HG03378 (cell line): ENCODE measurements at regions not wholly inside any gene's neighbourhood (a gene's known extent, or its start where the extent isn't known, plus 50 kb on each side); places are given as distances from the start of the nearest gene placed in this dataset.

Experiments
- ATAC-seq: cut with Tn5 transposase; IDR thresholded peaks from one replicate; pipeline ENCODE4 v1.9.1; 2021; ENCODE audit warnings: mild to moderate bottlenecking, moderate library complexity; ENCODE audit not compliant: unreplicated experiment

GRCh38 chr9:12463641-12464040 lies 229.5 kb upstream of the TYRP1 start:
- no peak for ATAC-seq

- no peak for ATAC-seq
Measured at GRCh38 chr9:12464400-12464799, 228.8 kb upstream of the TYRP1 start.

DNA sequence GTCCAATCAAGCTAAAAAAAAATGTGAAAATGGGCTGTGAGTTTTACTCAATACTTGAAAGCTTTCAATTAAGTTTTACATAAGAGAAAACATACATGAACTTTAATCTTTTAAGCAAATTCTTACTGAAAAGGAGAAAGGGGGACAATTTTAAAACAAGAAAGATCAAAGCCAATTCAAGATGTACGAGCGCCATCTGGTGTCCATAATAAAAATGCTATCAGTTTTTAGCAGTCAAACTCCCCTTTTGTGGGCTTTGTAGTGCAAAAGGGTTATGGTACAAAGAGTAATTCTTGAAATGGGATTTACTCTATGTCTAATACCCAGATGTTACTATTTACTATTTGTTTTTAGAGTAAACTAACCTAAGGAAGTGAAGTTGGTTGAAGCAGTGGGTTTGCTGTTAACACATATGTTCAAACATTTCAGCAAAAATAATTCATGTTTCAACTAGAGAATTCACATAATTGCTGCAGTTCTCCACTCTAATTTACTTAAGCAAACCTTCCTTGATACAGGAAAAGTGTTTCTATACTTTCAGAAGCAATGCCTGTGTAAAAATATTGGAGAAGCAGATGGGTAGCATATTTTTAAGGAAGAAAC lies 228.2 kb upstream of the TYRP1 start:
- no peak for ATAC-seq

DNA sequence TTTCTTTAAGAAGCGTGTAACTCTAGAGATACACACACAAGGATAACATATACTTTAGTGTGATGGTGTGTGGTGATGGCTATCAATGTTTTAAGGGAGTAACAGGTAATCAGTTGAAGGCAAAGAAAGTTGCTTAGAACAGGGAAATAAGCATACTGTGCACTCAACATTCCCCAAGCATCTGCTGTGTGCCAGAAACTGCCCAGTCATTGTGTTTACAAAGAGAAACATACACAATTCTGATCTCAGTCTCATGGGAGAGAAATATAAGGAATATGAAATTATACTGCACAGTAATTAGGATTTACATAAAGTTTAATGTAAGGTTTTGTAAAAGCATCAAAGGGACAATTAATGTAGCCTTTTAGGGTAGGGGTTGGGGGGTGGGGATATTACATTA lies 224.1 kb upstream of the TYRP1 start:
- no peak for ATAC-seq

GRCh38 chr9:12494411-12494810 lies 198.8 kb upstream of the TYRP1 start:
- ATAC-seq, result no peak

DNA sequence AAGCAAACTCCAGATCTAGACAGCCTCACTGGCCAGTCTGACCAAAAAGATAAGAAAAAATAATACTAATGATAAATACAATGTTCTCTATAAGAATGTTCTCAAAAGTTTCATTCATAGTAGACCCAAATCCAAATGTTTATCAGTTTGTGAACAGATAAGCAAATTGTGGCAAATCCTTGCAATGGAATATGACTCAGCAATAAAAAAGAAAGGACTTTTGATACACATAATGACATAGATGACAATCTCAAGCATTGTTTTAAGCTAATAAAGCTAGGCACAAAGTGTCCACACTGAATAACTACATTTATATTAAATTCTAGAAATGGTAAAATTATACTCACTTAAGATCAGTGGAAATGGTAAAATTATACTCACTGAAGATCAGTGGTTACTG lies 195.4 kb upstream of the TYRP1 start:
- no peak for ATAC-seq

DNA sequence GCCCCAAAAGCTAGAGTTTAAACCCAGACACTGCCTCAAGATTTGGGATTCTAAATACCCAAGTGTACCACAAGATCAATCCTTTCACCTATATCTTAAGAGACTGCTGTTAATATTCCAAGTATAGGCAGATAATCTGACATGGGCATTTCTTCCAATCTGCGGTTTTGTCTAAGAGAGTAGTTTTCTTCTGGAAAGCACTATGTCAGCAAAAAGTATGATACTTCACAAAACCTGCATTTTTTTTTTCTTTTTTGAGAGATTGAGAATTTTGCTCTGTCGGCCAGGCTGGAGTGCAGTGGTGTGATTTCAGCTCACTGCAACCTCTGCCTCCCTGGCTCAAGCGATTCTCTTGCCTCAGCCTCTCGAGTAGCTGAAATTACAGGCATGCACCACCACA lies 190.7 kb upstream of the TYRP1 start:
- ATAC-seq, result no peak

GRCh38 chr9:12503606-12504122 lies 189.5 kb upstream of the TYRP1 start:
- no peak for ATAC-seq

GRCh38 chr9:12510551-12510950 lies 182.6 kb upstream of the TYRP1 start:
- no peak for ATAC-seq

GRCh38 chr9:12511726-12512125 lies 181.5 kb upstream of the TYRP1 start:
- no peak for ATAC-seq

- ATAC-seq, result no peak
Measured at GRCh38 chr9:12516031-12516430, 177.2 kb upstream of the TYRP1 start.

- ATAC-seq, result no peak
Measured at GRCh38 chr9:12516573-12516972, 176.6 kb upstream of the TYRP1 start.

- ATAC-seq, result no peak
Measured at GRCh38 chr9:12538842-12539579, 154.2 kb upstream of the TYRP1 start.

DNA sequence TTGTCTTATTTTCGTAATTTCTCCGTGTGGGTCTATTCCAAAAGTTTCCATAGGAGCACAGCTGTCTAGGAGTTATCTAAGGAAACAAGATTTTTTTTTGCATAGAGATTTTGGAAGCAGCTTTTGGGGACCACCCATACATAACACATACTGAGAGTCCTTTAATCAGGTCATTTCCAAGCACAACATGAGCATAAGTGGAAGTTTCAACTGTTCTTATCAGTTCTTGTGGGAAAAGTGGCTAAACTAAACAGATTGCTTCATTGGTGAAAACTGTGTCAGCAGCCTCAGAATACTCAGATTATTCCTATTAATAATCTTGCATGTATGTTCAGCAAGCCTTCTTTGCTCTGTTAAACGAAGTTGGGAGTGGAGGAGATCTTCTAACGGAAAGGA lies 153.6 kb upstream of the TYRP1 start:
- ATAC-seq, result no peak

DNA sequence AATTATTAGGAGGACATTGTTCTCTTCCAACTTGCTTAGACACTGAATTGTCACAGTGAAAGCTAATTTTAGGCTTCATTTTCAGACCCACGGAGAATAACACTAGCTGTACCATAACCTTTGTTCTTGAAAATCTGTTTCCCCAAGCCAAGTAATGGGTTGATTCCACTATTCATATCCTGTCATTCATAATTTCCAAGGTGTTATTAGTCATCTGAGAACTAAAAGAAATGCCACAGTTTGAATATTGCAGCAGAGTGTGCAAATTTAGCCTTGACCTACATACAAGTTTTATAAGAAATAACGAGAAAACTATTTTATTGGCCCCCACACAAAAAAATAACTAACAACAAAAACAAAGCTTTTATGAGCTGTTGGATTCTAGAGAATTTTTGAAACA lies 148.5 kb upstream of the TYRP1 start:
- no peak for ATAC-seq

DNA sequence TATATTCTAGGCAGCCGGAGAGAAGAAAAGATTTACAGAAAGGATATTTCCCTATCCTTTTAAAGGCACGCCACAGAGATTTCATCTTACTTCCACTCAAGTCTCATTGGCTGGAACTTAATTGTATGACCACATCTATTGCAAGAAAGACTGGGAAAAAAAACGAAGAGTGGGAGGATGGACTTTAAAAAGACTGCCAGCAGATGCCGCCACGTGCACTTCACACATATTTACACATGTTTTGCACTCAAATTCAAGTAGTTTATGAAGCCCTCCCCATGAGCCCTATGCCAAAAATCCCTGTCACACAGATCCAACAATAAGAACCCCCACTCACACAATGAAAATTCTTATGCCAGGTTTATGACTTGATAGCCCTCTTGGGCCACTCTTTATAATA lies 138.5 kb upstream of the TYRP1 start:
- ATAC-seq, result no peak

DNA sequence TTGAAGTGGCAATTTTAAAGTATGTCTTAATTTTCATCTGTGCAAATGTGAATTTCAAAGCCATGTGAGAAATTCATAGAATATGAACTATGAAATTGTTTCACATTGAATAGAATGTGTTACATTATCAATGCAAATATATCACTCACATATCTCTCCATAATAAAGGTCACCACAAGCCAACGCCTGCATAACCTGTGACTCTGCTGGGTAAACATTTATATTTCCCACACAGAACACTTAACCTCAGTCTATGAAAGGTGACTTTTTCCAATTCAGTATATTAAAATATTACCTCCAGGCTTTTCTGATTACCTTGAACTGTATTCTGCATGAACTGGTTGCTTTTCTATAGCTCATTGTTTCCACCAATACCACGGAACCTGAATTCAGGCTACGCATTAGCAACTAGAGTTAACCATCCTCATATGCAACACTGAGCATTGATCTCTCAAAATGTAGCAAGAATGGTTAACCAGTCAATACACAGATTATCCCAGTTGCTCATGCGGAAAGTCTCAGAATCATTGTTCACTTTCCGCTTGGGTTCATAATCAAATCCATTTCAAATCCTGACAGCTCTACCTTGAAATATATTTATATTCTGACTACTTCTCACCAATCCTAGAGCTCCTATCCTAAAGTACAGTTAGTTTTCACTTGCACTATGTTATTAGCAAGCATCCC lies 126.6 kb upstream of the TYRP1 start:
- no peak for ATAC-seq

DNA sequence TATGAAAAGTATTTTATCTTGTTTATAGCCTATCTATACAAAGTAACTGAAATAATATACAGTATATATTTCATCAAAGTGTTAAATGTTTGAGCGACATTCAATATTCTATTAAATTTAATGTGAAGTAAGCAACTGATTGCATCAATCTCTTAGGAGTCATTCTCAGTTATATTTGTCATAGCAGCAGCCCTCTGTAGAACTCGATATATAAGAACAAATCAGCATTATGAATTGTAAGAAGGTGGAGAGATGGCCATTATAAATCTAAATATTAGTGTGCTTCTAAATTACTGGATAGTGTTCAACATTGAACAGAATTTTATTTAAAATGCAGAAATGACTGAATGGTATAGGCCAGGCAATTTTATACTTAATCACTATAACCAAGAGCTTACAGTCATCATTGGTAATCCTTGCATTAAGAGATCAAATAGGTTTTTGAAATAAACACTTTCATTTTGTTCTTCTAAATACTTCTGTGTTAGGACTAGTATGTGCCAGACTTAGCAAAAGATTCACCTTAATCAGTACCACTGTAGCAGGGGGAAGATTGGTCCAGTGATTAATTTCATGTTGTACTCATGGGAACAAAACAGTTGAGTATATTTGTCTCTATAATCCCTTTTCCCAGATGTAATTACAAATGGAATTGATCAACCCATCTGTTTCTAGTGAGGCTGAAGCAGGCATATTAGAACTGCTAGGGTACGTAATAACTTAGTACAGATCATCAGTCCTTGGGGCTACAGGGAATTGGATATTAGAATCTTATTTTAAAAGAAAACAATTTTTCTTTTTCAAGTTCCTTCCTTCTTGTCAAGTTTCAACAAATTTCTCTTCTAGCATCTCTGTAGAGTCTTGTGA lies 108.3 kb upstream of the TYRP1 start:
- ATAC-seq, result no peak

GRCh38 chr9:12595400-12595799 lies 97.8 kb upstream of the TYRP1 start:
- ATAC-seq, result no peak

DNA sequence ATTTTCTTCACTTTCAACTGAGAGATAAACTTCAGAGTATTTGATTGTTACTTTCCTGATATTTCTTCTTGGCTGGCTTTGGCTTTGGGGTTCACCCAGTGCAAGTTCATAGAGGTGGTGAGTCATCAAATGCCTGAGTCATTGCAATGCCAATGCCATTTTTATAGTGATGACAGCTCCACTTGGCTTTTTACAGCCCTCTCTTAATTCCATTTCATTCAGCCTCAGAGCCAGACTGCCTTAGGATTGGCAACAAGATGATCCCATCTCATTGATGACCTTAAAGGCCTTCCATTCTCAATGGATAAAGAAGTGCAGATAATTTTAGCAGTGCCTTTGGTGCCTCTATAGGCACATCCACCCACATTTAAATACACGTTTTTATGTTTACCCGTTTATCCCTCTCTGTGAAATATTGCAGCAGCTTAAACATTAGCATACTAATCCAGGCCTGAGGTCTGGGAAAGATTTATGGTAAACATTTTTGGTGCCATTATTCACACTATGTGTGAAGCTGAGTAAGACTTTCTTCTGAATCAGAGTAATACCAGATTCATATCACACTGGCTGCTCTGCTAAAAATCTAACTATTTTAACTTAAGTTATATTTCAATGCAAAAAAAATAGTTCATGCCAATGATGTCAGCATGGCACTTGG lies 88.9 kb upstream of the TYRP1 start:
- ATAC-seq, result no peak
